ENCODE measurements at regions not wholly inside any gene's neighbourhood (a gene's known extent, or its start where the extent isn't known, plus 50 kb on each side); places are given as distances from the start of the nearest gene placed in this dataset.

DNA sequence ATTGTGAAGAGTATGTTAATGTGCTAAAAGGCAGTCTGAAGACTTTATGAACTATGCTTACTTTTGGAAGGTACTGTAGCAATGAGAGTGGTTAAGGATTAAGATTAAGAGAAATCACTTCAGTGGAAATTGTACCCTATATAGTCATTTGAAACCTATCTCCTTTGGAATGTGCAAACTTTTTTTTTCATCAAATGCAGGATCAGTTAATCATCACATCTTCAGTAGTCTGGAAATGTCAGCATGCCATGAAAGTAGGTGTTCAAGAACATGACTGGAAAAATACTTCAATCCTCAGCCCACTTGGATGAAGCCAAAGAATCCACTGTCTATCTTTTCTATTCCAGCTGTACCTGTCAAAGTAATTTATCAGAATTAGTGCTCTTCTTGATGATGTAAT, 157.8 kb upstream of the TMEM161B start:
- Histone ChIP-seq H3K36me3 (no peaks in the 10 kb centered on the region), H3K4me3 (no peak overlapping the region), H3K27ac (no peak overlapping the region), H3K27me3 (no peaks in the 10 kb centered on the region), H3K4me1 (no peaks in the 10 kb centered on the region), H3K9me3 (no peaks in the 10 kb centered on the region)
- no peak for DNase-seq
- intact Hi-C loops (cut with DNase I; ENCODE audit: low total_unique reads): no loop called here
- no peak for TF ChIP-seq EP300 (IDR thresholded peaks at IDR 0.05; ENCODE audit: low read depth)
- TF ChIP-seq POLR2AphosphoS5 (IDR thresholded peaks at IDR 0.05): no peak
- TF ChIP-seq POLR2A (IDR thresholded peaks at IDR 0.05): no peak
- TF ChIP-seq, protein P1, sequence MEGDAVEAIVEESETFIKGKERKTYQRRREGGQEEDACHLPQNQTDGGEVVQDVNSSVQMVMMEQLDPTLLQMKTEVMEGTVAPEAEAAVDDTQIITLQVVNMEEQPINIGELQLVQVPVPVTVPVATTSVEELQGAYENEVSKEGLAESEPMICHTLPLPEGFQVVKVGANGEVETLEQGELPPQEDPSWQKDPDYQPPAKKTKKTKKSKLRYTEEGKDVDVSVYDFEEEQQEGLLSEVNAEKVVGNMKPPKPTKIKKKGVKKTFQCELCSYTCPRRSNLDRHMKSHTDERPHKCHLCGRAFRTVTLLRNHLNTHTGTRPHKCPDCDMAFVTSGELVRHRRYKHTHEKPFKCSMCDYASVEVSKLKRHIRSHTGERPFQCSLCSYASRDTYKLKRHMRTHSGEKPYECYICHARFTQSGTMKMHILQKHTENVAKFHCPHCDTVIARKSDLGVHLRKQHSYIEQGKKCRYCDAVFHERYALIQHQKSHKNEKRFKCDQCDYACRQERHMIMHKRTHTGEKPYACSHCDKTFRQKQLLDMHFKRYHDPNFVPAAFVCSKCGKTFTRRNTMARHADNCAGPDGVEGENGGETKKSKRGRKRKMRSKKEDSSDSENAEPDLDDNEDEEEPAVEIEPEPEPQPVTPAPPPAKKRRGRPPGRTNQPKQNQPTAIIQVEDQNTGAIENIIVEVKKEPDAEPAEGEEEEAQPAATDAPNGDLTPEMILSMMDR (IDR thresholded peaks at IDR 0.05): no peak
- in situ Hi-C loops (cut with MboI; ENCODE audit: low pct_ligation_motif_present in 1 of 4, low pct_unique_long_range_greater_than_20kb in 1 of 4, low sequenced_read_pairs in 3 of 4): no loop called here

DNA sequence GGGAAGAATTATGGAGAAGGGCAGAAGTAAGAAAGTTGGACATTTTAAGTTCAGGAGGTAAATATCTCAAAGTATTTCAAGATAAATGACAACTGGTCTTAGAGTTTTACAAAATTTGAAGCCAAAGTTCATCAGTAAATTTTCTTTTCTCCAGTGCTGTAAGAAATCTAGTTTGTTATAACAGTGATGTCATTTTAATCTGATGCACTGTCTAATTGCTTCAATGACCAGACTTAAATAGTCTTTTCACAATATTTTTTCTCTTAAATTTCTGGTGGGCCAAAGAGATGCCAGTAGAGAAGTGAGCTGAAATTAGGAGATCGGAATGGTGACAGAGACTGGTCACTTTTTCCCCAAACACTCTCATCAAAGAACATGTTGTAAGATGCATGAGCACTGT, 156.5 kb upstream of the TMEM161B start:
- no peak for DNase-seq
- Histone ChIP-seq H3K4me1 (no peaks in the 10 kb centered on the region), H3K27ac (no peak overlapping the region), H3K9me3 (no peaks in the 10 kb centered on the region), H3K27me3 (no peaks in the 10 kb centered on the region), H3K36me3 (no peaks in the 10 kb centered on the region), H3K4me3 (no peak overlapping the region)
- intact Hi-C loops (cut with DNase I; ENCODE audit: low total_unique reads) (no loop called here), in situ Hi-C loops (cut with MboI; ENCODE audit: low pct_ligation_motif_present in 1 of 4, low pct_unique_long_range_greater_than_20kb in 1 of 4, low sequenced_read_pairs in 3 of 4) (no loop called here)
- 75 to 81% methylated on average over 1 of the region's 1 CpG for WGBS, 2 donors (ENCODE audit: low coverage in 1 of 2)
- TF ChIP-seq, protein P1 (IDR thresholded peaks at IDR 0.05): no peak
- TF ChIP-seq EP300 (IDR thresholded peaks at IDR 0.05; ENCODE audit: low read depth) (no peak), POLR2A (IDR thresholded peaks at IDR 0.05) (no peak), POLR2AphosphoS5 (IDR thresholded peaks at IDR 0.05) (no peak)

DNA sequence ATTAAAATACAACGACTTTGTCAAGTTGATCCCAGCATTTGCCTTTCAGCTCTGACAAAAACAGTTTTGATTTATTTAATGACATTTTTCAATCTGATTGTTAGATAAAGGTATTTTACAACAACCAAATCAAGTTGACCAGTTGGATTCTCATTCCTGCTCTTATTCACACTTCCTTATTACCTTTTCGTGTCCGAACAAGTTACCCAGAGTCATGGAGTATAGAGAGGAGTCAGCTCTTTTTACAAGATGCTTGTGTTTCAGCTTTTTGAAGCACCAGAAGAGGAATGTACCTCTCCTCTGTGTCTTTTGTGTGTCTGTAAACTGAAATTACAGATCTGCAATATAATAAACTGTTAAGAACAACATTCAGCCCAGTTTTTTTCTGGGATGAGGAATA, 151.3 kb upstream of the TMEM161B start:
- intact Hi-C loops (cut with DNase I; ENCODE audit: low total_unique reads): no loop called here
- Histone ChIP-seq H3K4me3 (no peak overlapping the region), H3K9me3 (no peaks in the 10 kb centered on the region), H3K27ac (no peak overlapping the region), H3K27me3 (no peaks in the 10 kb centered on the region), H3K36me3 (no peaks in the 10 kb centered on the region), H3K4me1 (no peaks in the 10 kb centered on the region)
- DNase-seq: no peak
- in situ Hi-C loops (cut with MboI; ENCODE audit: low pct_ligation_motif_present in 1 of 4, low pct_unique_long_range_greater_than_20kb in 1 of 4, low sequenced_read_pairs in 3 of 4): no loop called here
- WGBS, 2 donors (ENCODE audit: low coverage in 1 of 2): 58 to 78% methylated on average over 3 of the region's 3 CpGs
- TF ChIP-seq POLR2AphosphoS5 (IDR thresholded peaks at IDR 0.05) (no peak), EP300 (IDR thresholded peaks at IDR 0.05; ENCODE audit: low read depth) (no peak), POLR2A (IDR thresholded peaks at IDR 0.05) (no peak)
- TF ChIP-seq, protein P1 (IDR thresholded peaks at IDR 0.05): no peak

DNA sequence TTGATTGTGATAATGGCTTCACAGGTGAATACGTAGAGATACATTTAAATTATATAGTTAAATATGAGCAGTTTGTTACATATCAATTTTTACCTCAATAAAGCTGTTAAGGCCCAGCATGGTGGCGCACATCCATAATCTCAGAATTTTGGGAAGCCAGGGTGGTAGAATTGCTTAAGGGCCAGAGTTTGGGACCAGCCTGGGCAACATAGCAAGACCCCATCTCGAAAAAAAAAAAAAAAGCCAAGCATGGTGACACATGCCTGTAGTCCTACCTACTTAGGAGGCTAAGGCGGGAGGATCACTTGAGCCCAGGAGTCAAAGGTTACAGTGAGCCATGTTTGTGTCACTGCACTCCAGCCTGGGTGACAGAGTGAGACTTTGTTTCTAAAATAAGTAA, 138.7 kb upstream of the TMEM161B start:
- in situ Hi-C loops (cut with MboI; ENCODE audit: low pct_ligation_motif_present in 1 of 4, low pct_unique_long_range_greater_than_20kb in 1 of 4, low sequenced_read_pairs in 3 of 4) (no loop called here), intact Hi-C loops (cut with DNase I; ENCODE audit: low total_unique reads) (no loop called here)
- H3K9me3 ChIP-seq: no peaks in the 10 kb centered on the region
- DNase-seq: no peak
- no peak overlapping the region for H3K27ac ChIP-seq
- TF ChIP-seq, protein P1 (IDR thresholded peaks at IDR 0.05): no peak
- no peak for TF ChIP-seq EP300 (IDR thresholded peaks at IDR 0.05; ENCODE audit: low read depth)
- TF ChIP-seq POLR2A (IDR thresholded peaks at IDR 0.05): no peak
- TF ChIP-seq POLR2AphosphoS5 (IDR thresholded peaks at IDR 0.05): no peak
- H3K27me3 ChIP-seq: no peaks in the 10 kb centered on the region
- H3K4me1 ChIP-seq: no peaks in the 10 kb centered on the region
- H3K36me3 ChIP-seq: no peaks in the 10 kb centered on the region
- H3K4me3 ChIP-seq: no peak overlapping the region
- WGBS, 2 donors (ENCODE audit: low coverage in 1 of 2): 68 to 79% methylated on average over 4 of the region's 4 CpGs

All from transverse colon (tissue), 4 donors.